HEK293T (cell line): ENCODE measurements at regions not wholly inside any gene's neighbourhood (a gene's known extent, or its start where the extent isn't known, plus 50 kb on each side); places are given as distances from the start of the nearest gene placed in this dataset.

Experiments
- ARNT ChIP-seq: fragments of 450-650 bp; IDR thresholded peaks from 2 replicates; pipeline ENCODE4 v1.6.1; 2017; ENCODE audit warnings: mild to moderate bottlenecking
- FOXA1 ChIP-seq: fragments of 450-650 bp; IDR thresholded peaks from 2 replicates; pipeline ENCODE4 v1.6.1; 2016; ENCODE audit warnings: mild to moderate bottlenecking
- HDGF ChIP-seq: fragments of 450-650 bp; IDR thresholded peaks from 2 replicates; pipeline ENCODE4 v1.6.1; 2017; ENCODE audit warnings: antibody characterized with exemption, borderline replicate concordance
- SP1 ChIP-seq: fragments of 450-650 bp; IDR thresholded peaks from 2 replicates; pipeline ENCODE4 v1.6.1; 2017
- SUZ12 ChIP-seq: fragments of 450-650 bp; IDR thresholded peaks from 2 replicates; pipeline ENCODE4 v1.6.1; 2016; ENCODE audit warnings: mild to moderate bottlenecking
- TARDBP ChIP-seq: fragments of 450-650 bp; IDR thresholded peaks from 2 replicates; pipeline ENCODE4 v1.6.1; 2016

- TF ChIP-seq HDGF, result no peak
- TF ChIP-seq ARNT, result no peak
- TF ChIP-seq TARDBP, result no peak
- TF ChIP-seq SP1, result no peak
- TF ChIP-seq SUZ12, result no peak
- TF ChIP-seq FOXA1, result no peak
These were observed 124.6 kb upstream of the PDE4D start for GRCh38 chr5:60018091-60018490.
